GM10266 (cell line): ENCODE measurements at regions not wholly inside any gene's neighbourhood (a gene's known extent, or its start where the extent isn't known, plus 50 kb on each side); places are given as distances from the start of the nearest gene placed in this dataset.
"Not testable (repeated sequence)": the region's sequence is repeated elsewhere in the genome, so short reads cannot be mapped to it uniquely, and the experiment has no call there.

Experiments used
- DNase-seq: peaks from one replicate; pipeline ENCODE4 v3.0.0; 2012; ENCODE audit errors: extremely low spot score
- TF ChIP-seq, protein P1 (sequence below): IDR thresholded peaks from 2 replicates; pipeline ENCODE4 v1.5.1; 2012; ENCODE audit warnings: mild to moderate bottlenecking, low read depth; ENCODE audit not compliant: control insufficient read depth, insufficient read depth; ENCODE audit errors: missing control alignments

GRCh38 chr12:116661341-116661740, 76.5 kb downstream of the SPRING1 start:
- TF ChIP-seq, protein P1, sequence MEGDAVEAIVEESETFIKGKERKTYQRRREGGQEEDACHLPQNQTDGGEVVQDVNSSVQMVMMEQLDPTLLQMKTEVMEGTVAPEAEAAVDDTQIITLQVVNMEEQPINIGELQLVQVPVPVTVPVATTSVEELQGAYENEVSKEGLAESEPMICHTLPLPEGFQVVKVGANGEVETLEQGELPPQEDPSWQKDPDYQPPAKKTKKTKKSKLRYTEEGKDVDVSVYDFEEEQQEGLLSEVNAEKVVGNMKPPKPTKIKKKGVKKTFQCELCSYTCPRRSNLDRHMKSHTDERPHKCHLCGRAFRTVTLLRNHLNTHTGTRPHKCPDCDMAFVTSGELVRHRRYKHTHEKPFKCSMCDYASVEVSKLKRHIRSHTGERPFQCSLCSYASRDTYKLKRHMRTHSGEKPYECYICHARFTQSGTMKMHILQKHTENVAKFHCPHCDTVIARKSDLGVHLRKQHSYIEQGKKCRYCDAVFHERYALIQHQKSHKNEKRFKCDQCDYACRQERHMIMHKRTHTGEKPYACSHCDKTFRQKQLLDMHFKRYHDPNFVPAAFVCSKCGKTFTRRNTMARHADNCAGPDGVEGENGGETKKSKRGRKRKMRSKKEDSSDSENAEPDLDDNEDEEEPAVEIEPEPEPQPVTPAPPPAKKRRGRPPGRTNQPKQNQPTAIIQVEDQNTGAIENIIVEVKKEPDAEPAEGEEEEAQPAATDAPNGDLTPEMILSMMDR, result no peak
- no peak for DNase-seq

GRCh38 chr12:116660740-116661139, 77.1 kb downstream of the SPRING1 start:
- DNase-seq, result not testable (repeated sequence)

DNA sequence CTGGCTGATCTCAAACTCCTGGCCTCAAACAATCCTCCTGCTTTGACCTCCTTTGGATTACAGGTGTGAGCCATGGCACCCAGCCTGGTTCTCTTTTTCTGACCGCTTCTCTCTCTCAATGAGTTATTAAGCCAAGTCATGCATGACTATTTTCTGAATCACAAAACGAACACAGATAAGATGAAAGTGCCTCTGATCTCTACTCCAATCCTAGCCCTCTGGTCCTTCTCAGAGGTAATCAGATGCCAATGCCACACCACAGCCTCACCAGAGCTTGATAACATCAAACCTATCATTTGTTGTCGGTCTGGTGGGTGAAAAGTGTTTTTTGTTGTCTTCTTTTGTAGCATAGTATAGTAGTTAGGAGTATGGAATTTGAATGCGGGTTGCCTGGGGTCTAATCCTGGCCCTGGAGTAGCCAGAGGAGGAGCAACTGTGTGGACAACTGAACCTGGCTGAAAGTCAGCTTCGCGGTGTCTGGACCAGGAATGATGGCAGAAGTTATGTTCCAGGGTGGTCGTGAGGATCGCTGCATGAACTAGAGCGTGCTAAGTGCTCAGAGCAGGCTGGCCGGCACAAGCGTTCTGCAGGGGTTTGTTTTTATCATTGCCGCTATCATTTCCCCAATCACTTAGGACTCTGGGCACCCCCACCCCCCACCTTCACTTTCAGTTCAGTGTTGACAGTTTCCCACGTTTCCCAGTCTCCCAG, 77.9 kb downstream of the SPRING1 start:
- TF ChIP-seq, protein P1, result no peak
- DNase-seq, result no peak

DNA sequence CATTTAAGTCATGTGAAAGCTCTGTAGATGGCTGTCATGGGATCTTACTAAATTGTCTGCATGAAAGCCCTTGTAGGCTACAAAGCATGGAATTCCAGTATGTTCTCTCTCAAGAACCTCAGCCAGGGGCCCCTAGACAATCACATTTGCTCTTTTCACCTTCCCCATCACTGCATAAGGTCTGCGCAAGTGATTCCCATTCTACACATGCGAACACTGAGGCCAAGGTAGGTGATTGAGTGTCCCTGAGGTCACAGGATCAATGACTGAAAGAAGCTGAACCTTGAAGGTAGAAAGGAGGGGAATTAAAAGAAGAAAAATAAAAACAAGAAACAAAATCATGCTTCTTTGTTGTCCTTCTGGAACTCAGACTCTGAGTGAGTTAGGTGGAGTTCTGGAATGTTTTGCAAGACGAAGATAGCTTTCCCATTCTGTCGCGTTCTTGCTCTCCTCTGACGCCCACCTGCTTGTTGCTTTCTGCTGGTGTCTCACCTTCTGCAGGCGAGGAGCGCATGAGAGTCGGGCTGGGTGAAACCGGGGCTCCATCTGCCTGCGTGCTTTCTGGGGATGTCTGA, 79.9 kb downstream of the SPRING1 start:
- DNase-seq, result no peak
- TF ChIP-seq, protein P1, result no peak

DNA sequence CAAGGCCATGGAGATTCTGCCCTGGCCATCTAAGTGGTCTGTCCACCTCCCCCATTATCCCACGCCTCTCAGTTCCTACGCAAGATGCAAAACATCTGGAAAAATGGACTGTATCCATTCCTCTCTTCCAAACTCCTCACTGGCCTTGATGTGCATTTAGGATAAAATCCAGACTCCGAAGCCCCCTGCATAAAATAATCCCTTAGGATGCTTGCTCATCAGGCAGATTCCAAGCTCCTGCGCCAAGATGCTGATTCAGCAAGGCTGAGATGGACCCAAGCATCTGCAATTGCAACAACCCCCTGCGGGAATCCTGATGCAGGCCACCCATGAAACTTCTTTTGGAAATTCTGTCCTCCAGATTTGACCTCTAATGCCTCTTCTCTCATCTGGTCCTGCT, 81.6 kb downstream of the SPRING1 start:
- TF ChIP-seq, protein P1, result no peak
- DNase-seq, result no peak

DNA sequence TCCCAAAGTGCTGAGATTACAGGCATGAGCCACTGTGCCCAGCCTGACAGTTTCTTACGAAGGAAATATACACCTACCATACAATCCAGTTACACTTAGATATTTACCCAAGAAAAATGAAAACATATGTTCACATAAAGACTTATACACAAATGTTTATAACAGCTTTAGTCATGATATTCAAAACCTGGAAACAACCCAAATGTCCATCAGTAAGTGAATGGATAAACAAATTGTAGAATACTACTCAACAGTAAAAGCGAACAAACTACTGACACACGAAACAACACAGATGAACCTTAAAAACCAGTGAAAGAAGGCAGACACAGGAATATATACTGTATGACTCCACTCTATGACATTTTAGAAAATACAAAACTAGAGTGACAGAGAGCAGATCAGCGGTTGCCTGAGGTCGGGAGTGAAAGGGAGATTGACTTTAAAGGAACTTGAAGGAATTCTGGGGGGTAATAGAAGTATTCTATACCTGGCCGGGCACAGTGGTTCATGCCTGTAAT, 83.6 kb downstream of the SPRING1 start:
- TF ChIP-seq, protein P1, result no peak
- no peak for DNase-seq

DNA sequence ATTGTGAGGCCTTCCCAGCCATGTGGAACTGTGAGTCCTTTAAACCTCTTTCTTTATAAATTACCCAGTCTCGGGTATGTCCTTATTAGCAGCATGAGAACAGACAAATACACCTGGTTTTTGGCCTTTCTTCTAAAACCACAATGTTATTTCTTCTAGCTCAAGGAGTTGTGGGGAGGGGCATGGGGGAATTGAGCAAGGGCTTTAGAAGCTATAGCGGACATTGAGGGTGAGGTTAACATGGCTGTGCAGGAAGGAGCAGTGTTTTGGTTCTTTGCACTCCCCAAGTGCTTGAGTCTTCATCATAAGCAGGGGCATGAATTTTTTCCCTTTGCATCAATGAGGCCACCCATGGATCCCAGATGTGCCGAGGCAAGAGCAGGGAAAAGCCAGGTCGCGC, 86.8 kb downstream of the SPRING1 start:
- DNase-seq, result no peak
- TF ChIP-seq, protein P1, result no peak

DNA sequence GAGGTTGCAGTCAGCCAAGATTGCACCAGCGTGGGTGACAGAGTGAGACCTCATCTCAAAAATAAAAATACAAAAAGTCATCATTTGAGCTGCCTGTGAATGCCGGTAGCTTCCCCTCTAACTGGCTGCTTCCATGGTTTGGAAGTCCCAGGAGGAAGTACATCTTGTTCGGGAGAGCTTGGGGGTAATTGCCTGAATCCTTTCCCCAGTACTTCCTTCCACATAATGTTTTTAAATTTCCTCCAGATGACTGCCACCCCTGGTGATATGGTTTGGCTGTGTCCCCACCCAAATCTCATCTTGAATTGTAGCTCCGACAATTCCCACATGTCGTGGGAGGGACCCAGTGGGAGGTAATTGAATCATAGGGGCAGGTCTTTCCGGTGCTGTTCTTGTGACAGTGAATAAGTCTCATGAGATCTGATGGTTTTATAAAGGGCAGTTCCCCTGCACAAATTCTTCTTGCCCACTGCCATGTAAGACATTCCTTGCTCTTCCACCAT, 87.2 kb downstream of the SPRING1 start:
- TF ChIP-seq, protein P1, result no peak
- no peak for DNase-seq
